Cardiac muscle cell (in vitro differentiated cells and primary cell): ENCODE measurements at regions not wholly inside any gene's neighbourhood (a gene's known extent, or its start where the extent isn't known, plus 50 kb on each side); places are given as distances from the start of the nearest gene placed in this dataset.

ENCODE experiments used
- DNase-seq, 2 donors: peaks; one replicate each; pipeline versions ENCODE4 v3.0.0 to v3.0.0-alpha.2; 2010 to 2017; ENCODE audit warnings: low read depth in 1 of 2, low spot score in 1 of 2
- H3K27ac ChIP-seq: fragments of 200-600 bp; sonication (generic); 2 replicates; pipeline ENCODE4 v1.5.1; 2016
- H3K27me3 ChIP-seq: fragments of 200-600 bp; sonication (generic); 2 replicates; pipeline ENCODE4 v1.6.0; 2016; ENCODE audit warnings: control low read depth
- H3K36me3 ChIP-seq: fragments of 200-600 bp; sonication (generic); 2 replicates; pipeline ENCODE4 v1.5.1; 2016; ENCODE audit warnings: control low read depth
- H3K4me1 ChIP-seq: fragments of 200-600 bp; sonication (generic); 2 replicates; pipeline ENCODE4 v1.8.1; 2017; ENCODE audit warnings: low read depth, mild to moderate bottlenecking, mixed run types
- H3K4me3 ChIP-seq: fragments of 200-600 bp; sonication (generic); 2 replicates; pipeline ENCODE4 v1.5.1; 2016; ENCODE audit warnings: mild to moderate bottlenecking
- H3K9me3 ChIP-seq: fragments of 200-600 bp; sonication (generic); 2 replicates; pipeline ENCODE4 v1.5.1; 2017; ENCODE audit warnings: low read depth, mild to moderate bottlenecking, control low read depth
- CTCF ChIP-seq: IDR thresholded peaks from 2 replicates; pipeline ENCODE4 v1.5.1; 2012; ENCODE audit warnings: low read depth, mild to moderate bottlenecking, low read length

GRCh38 chr11:133712051-133712560 lies 133.2 kb downstream of the SPATA19 start:
- no peaks in the 10 kb centered on the region for H3K36me3 ChIP-seq
- DNase-seq, result no peak
- TF ChIP-seq CTCF, result no peak
- no peak overlapping the region for H3K4me3 ChIP-seq
- H3K27me3 ChIP-seq, result no peaks in the 10 kb centered on the region
- no peak overlapping the region for H3K27ac ChIP-seq
- H3K9me3 ChIP-seq, result no peaks in the 10 kb centered on the region
- H3K4me1 ChIP-seq, result peaks cover 7% of the 10 kb centered on the region

- Histone ChIP-seq H3K36me3 (no peaks in the 10 kb centered on the region), H3K4me3 (no peak overlapping the region), H3K27me3 (no peaks in the 10 kb centered on the region), H3K27ac (no peak overlapping the region), H3K4me1 (peaks cover 7% of the 10 kb centered on the region), H3K9me3 (no peaks in the 10 kb centered on the region)
- DNase-seq, result no peak
- no peak for TF ChIP-seq CTCF
Observed at GRCh38 chr11:133711545-133711944, 133.8 kb downstream of the SPATA19 start.

- Histone ChIP-seq H3K9me3 (no peaks in the 10 kb centered on the region), H3K4me3 (no peak overlapping the region), H3K36me3 (no peaks in the 10 kb centered on the region), H3K27me3 (no peaks in the 10 kb centered on the region), H3K4me1 (peaks cover 7% of the 10 kb centered on the region), H3K27ac (no peak overlapping the region)
- no peak for TF ChIP-seq CTCF
- DNase-seq, result no peak
Observed at GRCh38 chr11:133710681-133711240, 134.6 kb downstream of the SPATA19 start.

GRCh38 chr11:133710241-133710640 lies 135.1 kb downstream of the SPATA19 start:
- H3K27me3 ChIP-seq, result no peaks in the 10 kb centered on the region
- H3K9me3 ChIP-seq, result no peaks in the 10 kb centered on the region
- no peak for TF ChIP-seq CTCF
- DNase-seq, result no peak
- H3K4me3 ChIP-seq, result no peak overlapping the region
- H3K27ac ChIP-seq, result no peak overlapping the region
- H3K4me1 ChIP-seq, result peaks cover 7% of the 10 kb centered on the region
- no peaks in the 10 kb centered on the region for H3K36me3 ChIP-seq

GRCh38 chr11:133708547-133709051 lies 136.7 kb downstream of the SPATA19 start:
- Histone ChIP-seq H3K36me3 (no peaks in the 10 kb centered on the region), H3K4me3 (no peak overlapping the region), H3K27ac (no peak overlapping the region), H3K27me3 (no peaks in the 10 kb centered on the region), H3K4me1 (peaks cover 7% of the 10 kb centered on the region), H3K9me3 (no peaks in the 10 kb centered on the region)
- no peak for DNase-seq
- no peak for TF ChIP-seq CTCF
